Stimulated activated CD8-positive, alpha-beta memory T cell treated with anti-CD3 and anti-CD28 coated beads, Interleukin-2, amount 100 ng/mL, for 1 hour (primary cell): ENCODE measurements at regions not wholly inside any gene's neighbourhood (a gene's known extent, or its start where the extent isn't known, plus 50 kb on each side); places are given as distances from the start of the nearest gene placed in this dataset.
"Not testable (repeated sequence)": the region's sequence is repeated elsewhere in the genome, so short reads cannot be mapped to it uniquely, and the experiment has no call there.

ENCODE experiments used
- DNase-seq, 2 donors: peaks; one replicate each; pipeline ENCODE4 v3.0.0-alpha.2; 2020; ENCODE audit warnings: low read depth in 2 of 2

DNA sequence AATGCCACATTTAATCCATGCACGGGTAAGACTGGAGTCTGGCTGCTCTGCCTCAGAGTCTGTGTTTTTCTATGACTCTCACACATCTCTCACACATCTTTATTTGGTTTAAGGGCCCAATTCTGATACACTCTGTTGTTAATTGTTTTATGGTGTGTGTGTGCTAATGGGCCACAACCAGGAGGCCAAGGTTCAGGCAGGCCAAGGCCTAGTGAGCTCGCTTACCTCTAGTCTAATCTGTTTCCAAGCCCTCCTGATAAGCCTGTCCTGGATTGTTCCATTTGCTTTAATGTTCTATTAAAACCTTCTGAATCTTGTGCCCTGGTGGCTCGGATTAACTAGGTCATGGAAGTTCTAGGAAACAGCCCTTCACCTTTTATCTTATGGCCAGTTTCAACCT, 445.4 kb upstream of the DPH6 start:
- DNase-seq, result no peak

- no peak for DNase-seq
Measured at GRCh38 chr15:35992791-35993190, 446.8 kb upstream of the DPH6 start.

DNA sequence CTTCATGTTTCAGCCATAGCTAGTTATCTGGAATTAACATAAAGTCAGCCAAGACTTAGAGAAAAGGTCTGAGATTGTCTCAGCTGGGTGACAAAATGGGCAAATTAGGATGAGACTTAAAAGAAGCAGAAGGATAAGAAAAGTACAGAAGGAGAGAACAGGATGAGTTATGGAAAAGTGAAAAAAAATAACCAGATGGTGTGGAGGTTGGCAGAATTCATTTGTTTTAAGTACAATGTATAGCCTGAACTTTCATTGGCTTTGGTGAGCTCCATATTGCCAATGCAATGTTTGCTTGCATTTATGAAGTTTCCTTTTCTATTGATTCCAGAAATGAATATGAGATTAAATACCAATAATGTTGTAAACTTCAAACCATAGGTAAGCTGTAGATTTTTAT, 447.2 kb upstream of the DPH6 start:
- DNase-seq, result no peak

DNA sequence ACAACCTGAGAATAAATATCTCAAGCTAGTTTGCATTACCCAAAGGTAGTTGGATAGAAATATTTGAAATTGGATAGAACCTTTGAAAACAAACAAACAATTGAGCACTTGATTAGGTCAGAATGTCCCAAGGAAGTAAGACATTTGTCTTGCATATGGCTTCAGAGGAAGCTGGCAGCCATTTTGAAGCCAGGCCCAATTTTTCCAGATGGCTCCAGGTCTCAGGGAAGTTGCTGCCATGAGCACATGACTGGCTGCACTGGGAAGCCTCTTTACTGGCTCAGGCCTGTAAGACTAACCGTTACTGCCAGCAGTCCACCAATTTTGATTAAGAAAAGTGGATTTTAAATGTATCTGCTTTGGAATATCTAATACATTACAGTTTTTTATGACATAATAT, 448.9 kb upstream of the DPH6 start:
- DNase-seq, result no peak

- DNase-seq, result no peak
Measured at GRCh38 chr15:35998663-35999602, 453.0 kb upstream of the DPH6 start.

DNA sequence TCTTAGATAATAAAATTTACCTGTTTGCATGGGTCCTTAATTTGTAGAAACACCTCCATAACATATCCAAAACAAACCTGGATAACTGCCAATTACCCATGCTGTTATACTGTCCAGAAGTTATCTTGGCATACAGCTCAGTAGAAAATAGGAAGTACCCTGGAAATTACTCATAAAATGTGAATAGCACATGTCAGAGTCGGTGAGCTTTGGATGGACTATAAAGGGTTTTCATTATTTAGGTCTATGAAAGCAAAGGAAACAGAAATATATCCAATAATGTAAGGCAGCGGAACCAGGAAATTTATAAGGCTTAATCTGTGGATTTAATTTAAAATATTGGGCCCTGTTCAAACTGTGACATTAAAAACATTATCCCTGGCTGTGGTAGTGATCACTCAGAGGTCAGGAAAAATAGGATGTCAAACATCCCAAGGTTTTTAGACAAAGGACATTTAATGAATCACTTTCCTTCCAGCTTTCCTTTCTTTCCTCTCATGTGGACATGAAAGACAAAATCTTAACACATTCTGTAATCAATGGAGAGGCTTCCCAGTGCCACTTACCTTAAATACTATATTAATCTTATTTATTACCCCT, 459.0 kb upstream of the DPH6 start:
- DNase-seq, result no peak

- DNase-seq, result no peak
Measured at GRCh38 chr15:36005542-36005941, 459.6 kb upstream of the DPH6 start.

- DNase-seq, result no peak
Measured at GRCh38 chr15:36007699-36008098, 461.7 kb upstream of the DPH6 start.

DNA sequence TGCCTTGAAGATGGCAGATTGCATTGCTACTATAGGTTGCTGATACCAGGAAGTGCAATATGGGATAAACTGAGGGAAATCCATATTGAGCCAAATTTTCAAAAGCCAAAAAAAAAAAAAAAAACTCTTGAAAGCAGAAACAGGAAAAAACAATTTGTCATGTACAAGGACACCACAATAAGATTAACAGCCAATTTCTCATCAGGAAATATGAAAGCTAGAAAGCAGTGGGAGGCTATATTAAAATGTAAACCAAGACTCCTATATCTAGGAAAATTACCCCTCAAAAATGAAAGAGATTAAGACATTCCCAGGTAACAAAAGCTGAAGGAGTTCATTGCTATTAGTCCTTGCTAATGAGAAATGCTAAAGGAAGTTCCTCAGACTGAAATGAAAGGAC, 462.8 kb upstream of the DPH6 start:
- DNase-seq, result no peak

- no peak for DNase-seq
Measured at GRCh38 chr15:36024031-36024688, 478.2 kb upstream of the DPH6 start.

DNA sequence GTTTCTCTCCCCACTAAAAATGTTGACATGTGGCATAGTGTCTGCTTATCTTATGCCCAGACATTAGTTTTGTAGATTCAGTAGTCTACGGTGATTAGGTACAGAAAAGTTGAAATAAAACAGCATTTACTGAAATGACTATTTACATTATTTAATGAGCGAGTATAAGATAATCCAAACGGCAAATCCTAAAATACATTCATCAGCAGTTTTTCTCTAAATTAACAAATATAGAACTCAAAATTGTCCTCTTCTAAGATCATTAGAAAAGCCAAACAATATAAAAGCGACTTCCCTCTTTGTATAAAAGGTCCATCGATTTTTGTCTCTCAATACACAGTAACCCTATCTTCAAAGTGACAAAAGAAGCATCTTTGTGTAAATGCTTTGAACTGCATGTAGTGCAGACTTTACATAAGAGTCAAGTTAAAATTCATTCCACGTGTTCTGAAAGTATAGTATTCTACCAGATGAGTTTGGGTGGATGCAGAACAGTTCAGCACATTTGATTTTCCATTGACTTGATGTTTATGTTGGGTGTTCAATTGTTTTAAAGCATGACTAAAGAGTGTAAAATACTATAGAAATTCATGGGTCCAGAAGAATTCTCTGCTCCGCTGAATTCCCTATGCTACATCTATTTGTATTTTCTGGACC, 480.8 kb upstream of the DPH6 start:
- no peak for DNase-seq

GRCh38 chr15:36029606-36030210, 483.7 kb upstream of the DPH6 start:
- no peak for DNase-seq

GRCh38 chr15:36039996-36040572, 494.1 kb upstream of the DPH6 start:
- DNase-seq, result no peak

- DNase-seq, result not testable (repeated sequence)
Measured at GRCh38 chr15:36047018-36047716, 501.2 kb upstream of the DPH6 start.

DNA sequence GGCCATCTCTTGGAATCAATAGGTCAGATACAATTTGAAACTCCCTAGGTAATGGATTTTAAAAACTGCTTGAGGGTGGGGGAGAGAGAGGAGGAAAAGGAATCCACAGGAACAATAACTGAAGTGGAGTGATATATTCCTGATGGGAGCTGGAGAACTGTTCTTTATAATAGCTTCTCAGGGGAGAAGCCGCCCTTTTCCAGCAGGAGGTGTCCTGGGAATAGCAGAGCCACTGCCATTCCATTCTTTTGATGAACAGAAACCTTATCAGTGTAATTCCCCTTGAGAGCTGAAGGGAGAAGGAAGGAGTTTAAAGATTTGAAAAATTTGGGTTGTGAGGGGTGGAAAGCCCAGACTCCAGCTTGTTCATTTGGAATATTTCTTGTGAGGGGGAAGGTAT, 504.9 kb upstream of the DPH6 start:
- DNase-seq, result no peak

GRCh38 chr15:36052641-36053040, 506.7 kb upstream of the DPH6 start:
- DNase-seq, result not testable (repeated sequence)

- no peak for DNase-seq
Measured at GRCh38 chr15:36053746-36054145, 507.8 kb upstream of the DPH6 start.

GRCh38 chr15:36059596-36059995, 513.6 kb upstream of the DPH6 start:
- DNase-seq, result no peak

DNA sequence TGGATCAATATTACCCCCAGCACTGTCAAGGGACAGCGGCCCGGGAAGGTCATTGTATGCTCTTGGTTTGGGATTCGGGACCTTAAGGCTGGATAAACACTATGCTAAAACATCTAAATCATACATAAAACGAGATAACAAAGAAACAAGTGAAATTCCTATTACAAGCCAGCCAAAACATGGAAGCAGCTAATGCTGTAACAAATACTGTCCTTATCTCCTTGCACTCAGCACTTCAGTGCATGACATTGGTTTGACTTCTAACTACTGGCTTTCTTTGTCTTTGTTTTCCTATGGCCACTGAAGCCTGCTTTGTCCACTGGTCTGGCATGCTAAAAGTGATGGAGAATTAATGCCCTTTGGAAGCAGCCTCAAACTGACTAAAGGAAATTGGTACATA, 516.4 kb upstream of the DPH6 start:
- DNase-seq, result no peak

DNA sequence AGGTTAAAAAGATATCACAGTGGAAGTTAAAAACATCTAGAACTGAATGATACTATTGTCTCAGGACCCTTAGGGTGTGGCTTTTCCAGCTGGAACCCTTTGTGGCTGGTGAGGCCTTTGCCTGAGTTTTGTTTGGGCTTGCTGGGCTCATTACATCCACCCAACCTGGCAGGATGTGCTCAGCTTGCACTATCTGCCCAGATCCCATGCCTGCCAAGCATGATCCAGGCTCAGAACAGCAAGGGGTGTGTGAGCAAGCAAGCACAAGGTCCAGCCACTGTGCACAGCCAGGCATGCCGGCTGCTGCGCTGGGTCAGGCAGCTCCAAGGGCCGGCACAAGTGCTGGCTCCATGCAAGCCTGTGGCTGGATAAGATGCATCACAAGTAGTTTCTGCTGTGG, 512.7 kb upstream of the CDIN1 start:
- no peak for DNase-seq
